NAMALWA (cell line): ENCODE measurements at regions not wholly inside any gene's neighbourhood (a gene's known extent, or its start where the extent isn't known, plus 50 kb on each side); places are given as distances from the start of the nearest gene placed in this dataset.
A peak's percentile ranks its signal among the peaks of the same experiment; 100 is the strongest.

ENCODE experiments used
- DNase-seq: peaks from one replicate; pipeline ENCODE4 v3.0.0-alpha.2; 2015; ENCODE audit warnings: low spot score

- DNase-seq = no peak
These were observed 899.7 kb upstream of the CDH2 start for GRCh38 chr18:29076645-29077044.

- no peak for DNase-seq
These were observed 897.2 kb upstream of the CDH2 start for GRCh38 chr18:29074147-29074546.

GRCh38 chr18:29071869-29072268, 894.9 kb upstream of the CDH2 start:
- DNase-seq = no peak

- no peak for DNase-seq
These were observed 886.4 kb upstream of the CDH2 start for GRCh38 chr18:29063346-29063745.

- no peak for DNase-seq
These were observed 886.0 kb upstream of the CDH2 start for GRCh38 chr18:29062921-29063320.

GRCh38 chr18:29060349-29060748, 883.4 kb upstream of the CDH2 start:
- peak; percentile 19 for DNase-seq

- DNase-seq = no peak
These were observed 880.8 kb upstream of the CDH2 start for GRCh38 chr18:29057703-29058102.

GRCh38 chr18:29056800-29057199, 879.9 kb upstream of the CDH2 start:
- no peak for DNase-seq

GRCh38 chr18:29041976-29042375, 865.0 kb upstream of the CDH2 start:
- DNase-seq = no peak

GRCh38 chr18:29034113-29034856, 857.4 kb upstream of the CDH2 start:
- no peak for DNase-seq

GRCh38 chr18:29028560-29028959, 851.6 kb upstream of the CDH2 start:
- no peak for DNase-seq

GRCh38 chr18:29018976-29019375, 842.0 kb upstream of the CDH2 start:
- no peak for DNase-seq

- no peak for DNase-seq
These were observed 836.0 kb upstream of the CDH2 start for GRCh38 chr18:29012883-29013465.

- DNase-seq = no peak
These were observed 835.4 kb upstream of the CDH2 start for GRCh38 chr18:29012364-29012763.

- no peak for DNase-seq
These were observed 832.4 kb upstream of the CDH2 start for GRCh38 chr18:29009250-29009803.

GRCh38 chr18:29008809-29009208, 831.9 kb upstream of the CDH2 start:
- no peak for DNase-seq

GRCh38 chr18:29007986-29008654, 831.2 kb upstream of the CDH2 start:
- no peak for DNase-seq

GRCh38 chr18:29004921-29005320, 828.0 kb upstream of the CDH2 start:
- no peak for DNase-seq

GRCh38 chr18:29003194-29003593, 826.3 kb upstream of the CDH2 start:
- DNase-seq = no peak

GRCh38 chr18:29002747-29003146, 825.8 kb upstream of the CDH2 start:
- DNase-seq = no peak

GRCh38 chr18:28999726-29000125, 822.8 kb upstream of the CDH2 start:
- DNase-seq = no peak

- no peak for DNase-seq
These were observed 818.4 kb upstream of the CDH2 start for GRCh38 chr18:28995319-28995718.

GRCh38 chr18:28984731-28985130, 807.8 kb upstream of the CDH2 start:
- DNase-seq = no peak
